ENCODE measurements at regions not wholly inside any gene's neighbourhood (a gene's known extent, or its start where the extent isn't known, plus 50 kb on each side); places are given as distances from the start of the nearest gene placed in this dataset.

- no peak overlapping the region for H3K27ac ChIP-seq
- TF ChIP-seq ZFX (IDR thresholded peaks at IDR 0.05; ENCODE audit: borderline replicate concordance), result no peak
- no peak for TF ChIP-seq CTCF (IDR thresholded peaks at IDR 0.05)
Observed at GRCh38 chr13:111409413-111409812, 89.0 kb downstream of the TEX29 start.

GRCh38 chr13:111410232-111411021 lies 90.0 kb downstream of the TEX29 start:
- H3K27ac ChIP-seq, result no peak overlapping the region
- TF ChIP-seq CTCF (IDR thresholded peaks at IDR 0.05) (no peak), ZFX (IDR thresholded peaks at IDR 0.05; ENCODE audit: borderline replicate concordance) (no peak)

- H3K27ac ChIP-seq, result no peak overlapping the region
- TF ChIP-seq CTCF (IDR thresholded peaks at IDR 0.05), result no peak
Observed at GRCh38 chr13:111411151-111411858, 90.9 kb downstream of the TEX29 start.

GRCh38 chr13:111411919-111412650 lies 91.6 kb downstream of the TEX29 start:
- no peak for TF ChIP-seq CTCF (IDR thresholded peaks at IDR 0.05)
- no peak for TF ChIP-seq ZFX (IDR thresholded peaks at IDR 0.05; ENCODE audit: borderline replicate concordance)
- no peak overlapping the region for H3K27ac ChIP-seq

GRCh38 chr13:111413407-111414187 lies 93.2 kb downstream of the TEX29 start:
- TF ChIP-seq CTCF (IDR thresholded peaks at IDR 0.05) (no peak), ZFX (IDR thresholded peaks at IDR 0.05; ENCODE audit: borderline replicate concordance) (no peak)
- no peak overlapping the region for H3K27ac ChIP-seq

- no peak for TF ChIP-seq CTCF (IDR thresholded peaks at IDR 0.05)
- no peak for TF ChIP-seq ZFX (IDR thresholded peaks at IDR 0.05; ENCODE audit: borderline replicate concordance)
Observed at GRCh38 chr13:111414341-111414740, 93.9 kb downstream of the TEX29 start.

More at GRCh38 chr13:111414341-111414740, 93.9 kb downstream of the TEX29 start:
- H3K27ac ChIP-seq, result no peak overlapping the region
